Neural progenitor cell (in vitro differentiated cells): ENCODE measurements at regions not wholly inside any gene's neighbourhood (a gene's known extent, or its start where the extent isn't known, plus 50 kb on each side); places are given as distances from the start of the nearest gene placed in this dataset.

Source experiments
- DNase-seq: peaks from one replicate; pipeline ENCODE4 v3.0.0-alpha.2; 2016; ENCODE audit warnings: low spot score
- H2AFZ ChIP-seq: fragments of 200-600 bp; sonication (generic); replicated peaks from 2 replicates; pipeline ENCODE4 v1.6.1; 2016; ENCODE audit warnings: antibody characterized with exemption
- H3F3A ChIP-seq: fragments of 200-600 bp; sonication (generic); 2 replicates; pipeline ENCODE4 v1.6.1; 2016; ENCODE audit warnings: antibody characterized with exemption, low read depth
- H3K27ac ChIP-seq: fragments of 200-600 bp; sonication (generic); 2 replicates; pipeline ENCODE4 v1.5.1; 2016; ENCODE audit warnings: mild to moderate bottlenecking
- H3K27me3 ChIP-seq: fragments of 200-600 bp; sonication (generic); 2 replicates; pipeline ENCODE4 v1.6.1; 2016; ENCODE audit warnings: mild to moderate bottlenecking, moderate library complexity
- H3K36me3 ChIP-seq: fragments of 200-600 bp; sonication (generic); 2 replicates; pipeline ENCODE4 v1.5.1; 2016
- H3K4me1 ChIP-seq: fragments of 200-600 bp; sonication (generic); 2 replicates; pipeline ENCODE4 v1.6.1; 2016; ENCODE audit warnings: mixed run types
- H3K4me2 ChIP-seq: fragments of 200-600 bp; sonication (generic); 2 replicates; pipeline ENCODE4 v1.6.1; 2016
- H3K4me3 ChIP-seq: fragments of 200-600 bp; sonication (generic); 2 replicates; pipeline ENCODE4 v1.5.1; 2016
- H3K79me2 ChIP-seq: fragments of 200-600 bp; sonication (generic); 2 replicates; pipeline ENCODE4 v1.6.1; 2016; ENCODE audit warnings: low read depth
- H3K9ac ChIP-seq: fragments of 200-600 bp; sonication (generic); 2 replicates; pipeline ENCODE4 v1.6.1; 2016
- H3K9me3 ChIP-seq: fragments of 200-600 bp; sonication (generic); 2 replicates; pipeline ENCODE4 v1.5.1; 2016; ENCODE audit warnings: low read depth
- H4K20me1 ChIP-seq: fragments of 200-600 bp; sonication (generic); 2 replicates; pipeline ENCODE4 v1.6.1; 2016; ENCODE audit warnings: low read depth
- H3K27ac Mint-ChIP-seq: 3 replicates; pipeline ENCODE4 v1.8.0; 2021; ENCODE audit warnings: mixed read lengths
- H3K27me3 Mint-ChIP-seq: 2 replicates; pipeline ENCODE4 v1.8.0; 2022; ENCODE audit warnings: low read depth, mild to moderate bottlenecking, inconsistent platforms, moderate library complexity, mixed read lengths; ENCODE audit not compliant: insufficient read depth
- H3K36me3 Mint-ChIP-seq: 3 replicates; pipeline ENCODE4 v1.8.0; 2021; ENCODE audit warnings: mixed read lengths
- H3K4me1 Mint-ChIP-seq: 3 replicates; pipeline ENCODE4 v1.8.0; 2021; ENCODE audit warnings: mixed read lengths
- H3K4me3 Mint-ChIP-seq: 3 replicates; pipeline ENCODE4 v1.8.0; 2021; ENCODE audit warnings: mild to moderate bottlenecking, moderate library complexity, mixed read lengths
- H3K9me3 Mint-ChIP-seq: 3 replicates; pipeline ENCODE4 v1.8.0; 2020; ENCODE audit warnings: mixed read lengths
- CTCF ChIP-seq: fragments of 200-600 bp; sonication (generic); IDR thresholded peaks from 2 replicates; pipeline ENCODE4 v1.5.1; 2017; ENCODE audit warnings: antibody characterized with exemption, mild to moderate bottlenecking
- EZH2 ChIP-seq: fragments of 200-600 bp; sonication (generic); IDR thresholded peaks from 2 replicates; pipeline ENCODE4 v1.6.1; 2017; ENCODE audit warnings: antibody characterized with exemption, mild to moderate bottlenecking, moderate library complexity
- EZH2phosphoT487 ChIP-seq: fragments of 200-600 bp; sonication (generic); IDR thresholded peaks from 2 replicates; pipeline ENCODE4 v1.6.1; 2017; ENCODE audit warnings: antibody characterized with exemption

GRCh38 chr12:47017041-47017713, 62.2 kb upstream of the PCED1B start:
- H3K4me1 Mint-ChIP-seq: no peaks in the 10 kb centered on the region
- H3K9ac ChIP-seq: no peak overlapping the region
- H3K36me3 Mint-ChIP-seq: no peaks in the 10 kb centered on the region
- no peak overlapping the region for H3K27ac Mint-ChIP-seq
- peaks cover 2% of the 10 kb centered on the region for H3K27me3 Mint-ChIP-seq
- no peaks in the 10 kb centered on the region for H3K4me1 ChIP-seq
- H3K9me3 ChIP-seq: no peaks in the 10 kb centered on the region
- H4K20me1 ChIP-seq: no peaks in the 10 kb centered on the region
- H3K4me3 Mint-ChIP-seq: no peak overlapping the region
- H3K27me3 ChIP-seq: no peaks in the 10 kb centered on the region
- no peaks in the 10 kb centered on the region for H3K9me3 Mint-ChIP-seq
- H3K27ac ChIP-seq: no peak overlapping the region
- no peak for DNase-seq
- no peak overlapping the region for H3K4me2 ChIP-seq
- no peaks in the 10 kb centered on the region for H3K36me3 ChIP-seq
- no peak overlapping the region for H2AFZ ChIP-seq
- H3K79me2 ChIP-seq: no peaks in the 10 kb centered on the region
- H3K4me3 ChIP-seq: no peak overlapping the region
- H3F3A ChIP-seq: no peaks in the 10 kb centered on the region
- TF ChIP-seq EZH2phosphoT487 (no peak), EZH2 (no peak), CTCF (no peak)

DNA sequence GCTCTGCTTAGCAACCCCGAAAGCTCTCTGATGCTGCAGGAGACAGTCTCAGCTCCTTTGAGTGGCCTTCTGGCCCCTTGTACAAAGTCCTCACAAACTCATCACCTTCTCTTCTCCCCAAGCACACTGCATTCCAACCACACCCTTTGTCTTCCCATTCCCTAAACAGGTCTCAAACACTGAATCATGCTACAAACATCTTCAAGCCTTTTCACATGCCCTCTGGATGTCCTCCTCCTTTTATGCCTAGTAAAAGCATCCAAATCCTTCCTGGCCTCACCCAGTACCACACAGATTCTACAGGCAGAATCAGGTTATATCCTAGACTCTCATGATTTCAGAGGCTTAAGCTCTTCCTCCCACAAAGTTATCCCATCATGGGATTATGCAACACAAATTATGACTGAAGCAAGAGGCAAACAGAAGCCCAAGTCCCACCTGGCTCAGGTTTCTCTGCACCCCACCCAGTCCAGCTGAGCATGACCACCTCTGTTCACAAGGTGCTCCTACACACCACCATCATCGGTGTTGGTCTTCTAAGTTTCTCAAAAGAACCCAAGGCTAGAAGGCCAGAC, 61.4 kb upstream of the PCED1B start:
- Histone ChIP-seq H3K9ac (no peak overlapping the region), H3K4me1 (no peaks in the 10 kb centered on the region), H3K36me3 (no peaks in the 10 kb centered on the region), H3K79me2 (no peaks in the 10 kb centered on the region), H3K4me2 (no peak overlapping the region), H3K9me3 (no peaks in the 10 kb centered on the region), H3F3A (no peaks in the 10 kb centered on the region), H3K27ac (no peak overlapping the region), H3K4me3 (no peak overlapping the region), H3K27me3 (no peaks in the 10 kb centered on the region), H4K20me1 (no peaks in the 10 kb centered on the region), H2AFZ (no peak overlapping the region)
- TF ChIP-seq EZH2 (no peak), CTCF (no peak), EZH2phosphoT487 (no peak)
- Mint-ChIP-seq H3K36me3 (no peaks in the 10 kb centered on the region), H3K4me3 (no peak overlapping the region), H3K9me3 (no peaks in the 10 kb centered on the region), H3K27me3 (peaks cover 2% of the 10 kb centered on the region), H3K27ac (no peak overlapping the region), H3K4me1 (no peaks in the 10 kb centered on the region)
- DNase-seq: no peak

GRCh38 chr12:47020211-47020821, 59.1 kb upstream of the PCED1B start:
- Mint-ChIP-seq H3K27ac (no peak overlapping the region), H3K4me1 (no peaks in the 10 kb centered on the region), H3K36me3 (no peaks in the 10 kb centered on the region), H3K27me3 (peaks cover 2% of the 10 kb centered on the region), H3K9me3 (no peaks in the 10 kb centered on the region), H3K4me3 (no peak overlapping the region)
- Histone ChIP-seq H3K27me3 (no peaks in the 10 kb centered on the region), H2AFZ (no peak overlapping the region), H3K9me3 (no peaks in the 10 kb centered on the region), H3K4me2 (no peak overlapping the region), H3K9ac (no peak overlapping the region), H3K79me2 (no peaks in the 10 kb centered on the region), H4K20me1 (no peaks in the 10 kb centered on the region), H3K36me3 (no peaks in the 10 kb centered on the region), H3K27ac (no peak overlapping the region), H3K4me1 (no peaks in the 10 kb centered on the region), H3K4me3 (no peak overlapping the region), H3F3A (no peaks in the 10 kb centered on the region)
- no peak for DNase-seq
- no peak for TF ChIP-seq CTCF
